Medulla oblongata (tissue), 1 donor: ENCODE measurements at regions not wholly inside any gene's neighbourhood (a gene's known extent, or its start where the extent isn't known, plus 50 kb on each side); places are given as distances from the start of the nearest gene placed in this dataset.
"Not testable (repeated sequence)": the region's sequence is repeated elsewhere in the genome, so short reads cannot be mapped to it uniquely, and the experiment has no call there.

Experiments
- DNase-seq: peaks from one replicate; pipeline ENCODE4 v3.0.0-alpha.2; 2015; ENCODE audit errors: extremely low spot score

DNA sequence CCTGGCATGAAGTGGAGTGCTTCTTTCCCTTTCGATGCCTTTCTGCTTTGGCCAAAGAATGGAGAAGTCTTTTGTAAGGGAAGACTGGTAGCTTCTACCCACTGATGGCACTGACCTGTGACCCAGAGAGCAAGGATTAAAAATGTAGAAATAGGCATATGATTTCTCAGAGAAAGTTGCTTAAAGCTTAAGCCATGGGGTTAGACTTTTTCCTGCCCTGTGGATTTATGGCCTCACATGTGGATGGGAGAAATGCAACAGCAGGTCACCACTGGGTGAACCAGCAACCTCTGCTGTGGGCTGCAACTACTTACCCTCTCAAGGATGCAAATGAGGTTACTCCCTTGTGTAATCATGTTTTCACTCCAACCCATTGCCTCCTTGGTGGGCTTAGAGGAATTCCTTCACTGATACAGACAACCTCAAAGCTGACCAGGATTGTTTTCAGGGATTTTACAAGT lies 86.7 kb upstream of the CDC42EP3 start:
- not testable (repeated sequence) for DNase-seq

DNA sequence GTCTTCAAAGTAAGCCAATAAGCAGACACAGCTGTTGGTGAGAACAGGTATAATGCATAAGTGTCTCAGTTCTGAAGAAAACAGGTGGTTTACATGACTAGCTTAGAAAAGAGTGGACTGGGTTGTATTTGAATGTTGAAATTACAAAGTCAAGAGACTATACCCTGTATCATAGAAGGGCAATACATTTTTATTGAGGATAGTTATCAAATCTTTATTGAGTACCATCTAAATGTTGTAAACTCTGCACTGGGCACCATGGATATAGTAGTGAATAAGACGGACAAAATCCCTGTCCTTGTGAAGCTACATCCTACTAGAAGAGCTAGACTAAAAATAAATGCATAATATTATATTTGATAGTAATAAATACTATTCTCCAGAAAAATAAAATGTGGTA lies 88.5 kb upstream of the CDC42EP3 start:
- not testable (repeated sequence) for DNase-seq

DNA sequence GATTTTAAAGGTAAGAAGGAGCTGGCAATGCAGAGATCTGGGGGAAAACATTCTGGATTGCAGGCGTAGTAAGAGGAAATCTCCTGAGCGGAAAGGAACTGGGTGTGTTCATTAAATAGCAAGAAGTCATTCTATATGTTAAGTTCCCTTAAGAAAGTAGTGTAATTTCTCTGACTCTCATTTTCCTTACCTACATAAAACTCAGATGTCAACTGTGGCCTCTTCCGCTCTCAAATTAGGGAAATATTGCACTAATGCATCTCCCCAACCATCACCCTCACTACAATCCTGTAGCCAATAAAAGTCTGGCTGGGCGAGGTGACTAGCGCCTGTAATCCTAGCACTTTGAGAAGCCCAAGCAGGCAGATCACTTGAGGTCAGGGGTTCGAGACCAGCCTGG lies 89.0 kb upstream of the CDC42EP3 start:
- no peak for DNase-seq

DNA sequence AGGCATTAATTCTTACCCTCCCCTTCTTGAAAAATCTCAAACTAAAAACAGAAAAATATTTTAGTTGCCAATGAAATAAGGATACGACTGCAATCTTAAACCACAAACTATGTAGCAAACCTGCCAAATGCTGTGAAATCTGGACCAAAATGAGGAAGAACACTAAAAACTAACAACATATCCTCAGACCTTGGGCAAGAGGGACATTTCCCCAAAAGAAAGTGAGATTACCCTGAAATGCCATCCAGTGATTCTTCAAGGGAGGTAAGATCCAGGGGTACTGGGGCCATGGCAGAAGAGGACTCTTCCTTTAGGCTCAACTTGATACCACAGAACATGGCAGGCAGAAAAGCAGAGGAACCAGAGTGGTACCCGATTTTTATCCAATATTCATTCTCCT lies 90.8 kb upstream of the CDC42EP3 start:
- not testable (repeated sequence) for DNase-seq

DNA sequence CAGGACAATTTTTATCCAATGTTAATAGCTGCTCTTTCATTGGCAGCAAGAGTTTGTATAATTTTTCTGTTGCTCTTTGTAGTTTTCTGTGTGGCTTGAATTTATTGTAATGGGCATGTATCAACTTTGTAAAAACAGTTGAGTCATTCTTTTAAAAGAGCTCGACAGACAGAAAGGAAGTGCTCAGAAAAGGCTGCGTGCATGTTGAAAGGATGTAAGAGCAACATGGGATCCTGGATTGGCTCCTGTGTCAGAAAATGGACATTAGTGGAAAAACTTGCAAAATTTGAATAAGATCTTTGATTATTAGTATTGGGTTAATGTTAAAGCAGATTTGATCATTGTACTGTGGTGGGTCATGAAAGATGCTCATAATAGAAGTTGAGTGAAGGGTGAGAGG lies 93.3 kb upstream of the CDC42EP3 start:
- DNase-seq, result no peak

DNA sequence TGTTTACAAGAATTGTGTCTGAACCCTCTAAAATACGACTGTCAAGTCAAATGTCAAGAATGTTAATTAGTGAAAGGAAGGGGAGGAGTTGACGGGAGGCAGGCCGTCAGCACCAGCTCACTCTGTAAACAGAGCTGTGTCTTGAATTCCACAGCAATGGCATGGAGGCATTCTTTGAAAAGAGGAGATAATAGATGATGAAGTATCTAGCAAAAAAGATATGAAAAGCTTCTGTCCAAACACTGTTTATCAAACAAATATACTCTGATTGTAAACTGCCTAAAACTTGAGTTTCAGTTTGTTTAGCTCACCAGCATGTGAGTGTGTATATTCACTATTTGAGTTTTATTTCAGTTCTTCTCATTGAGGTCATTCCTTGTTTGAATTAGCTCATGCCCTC lies 94.7 kb upstream of the CDC42EP3 start:
- DNase-seq, result no peak

DNA sequence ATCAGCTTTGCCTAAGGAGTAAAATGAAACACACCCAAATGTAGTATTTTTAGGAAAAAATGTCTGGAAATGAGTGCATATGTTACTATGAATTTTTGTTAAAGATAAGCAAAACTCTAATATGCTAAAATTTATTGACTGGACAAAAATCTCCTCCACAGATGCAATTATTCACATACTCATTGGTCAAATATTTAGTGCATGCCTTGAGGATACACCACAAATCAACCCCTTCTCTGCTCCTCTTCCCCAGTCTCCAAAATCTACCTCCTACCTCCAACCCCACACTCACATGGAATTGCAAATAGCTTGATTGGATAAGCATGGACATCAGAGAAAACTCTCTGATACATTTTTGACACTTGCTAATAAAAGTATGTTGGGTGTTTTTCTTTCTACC lies 95.6 kb upstream of the CDC42EP3 start:
- DNase-seq, result no peak

- DNase-seq, result peak; percentile 3
These were observed 96.8 kb upstream of the CDC42EP3 start for GRCh38 chr2:37767959-37768925.

DNA sequence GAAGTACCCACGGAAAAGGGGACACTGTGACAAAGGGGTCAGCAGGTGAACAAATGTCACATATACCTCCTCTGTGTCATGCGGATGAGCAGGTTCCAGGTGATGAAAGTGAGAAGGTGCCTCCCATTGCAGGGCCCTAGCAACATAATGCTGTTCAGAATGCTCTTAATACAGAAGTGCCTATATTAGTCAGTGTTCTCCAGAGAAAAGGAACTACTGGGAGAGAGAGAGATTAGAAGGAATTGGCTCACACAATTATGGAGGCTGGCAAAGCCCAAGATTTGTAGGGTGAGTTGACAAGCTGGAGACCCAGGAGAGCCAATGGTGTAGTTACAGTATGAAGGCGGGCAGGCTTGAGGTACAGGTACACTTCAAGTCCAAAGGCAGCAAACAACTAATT lies 98.1 kb upstream of the CDC42EP3 start:
- no peak for DNase-seq

DNA sequence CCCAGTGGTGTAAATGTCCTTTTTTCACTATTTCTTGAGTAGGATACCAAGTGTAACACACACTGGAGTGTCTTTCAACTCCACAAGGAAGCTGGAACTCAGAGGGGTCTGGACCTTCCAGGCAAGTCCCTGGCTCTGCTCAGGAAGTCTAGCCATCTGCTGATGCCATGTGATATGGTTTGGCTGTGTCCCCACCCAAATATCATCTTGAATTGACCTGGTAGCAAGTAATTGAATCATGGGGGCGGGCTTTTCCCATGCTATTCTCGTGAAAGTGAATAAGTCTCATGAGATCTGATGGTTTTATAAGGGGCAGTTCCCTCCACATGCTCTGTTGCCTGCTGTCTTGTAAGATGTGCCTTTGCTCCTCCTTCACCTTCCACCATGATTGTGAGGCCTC lies 99.4 kb upstream of the CDC42EP3 start:
- no peak for DNase-seq

DNA sequence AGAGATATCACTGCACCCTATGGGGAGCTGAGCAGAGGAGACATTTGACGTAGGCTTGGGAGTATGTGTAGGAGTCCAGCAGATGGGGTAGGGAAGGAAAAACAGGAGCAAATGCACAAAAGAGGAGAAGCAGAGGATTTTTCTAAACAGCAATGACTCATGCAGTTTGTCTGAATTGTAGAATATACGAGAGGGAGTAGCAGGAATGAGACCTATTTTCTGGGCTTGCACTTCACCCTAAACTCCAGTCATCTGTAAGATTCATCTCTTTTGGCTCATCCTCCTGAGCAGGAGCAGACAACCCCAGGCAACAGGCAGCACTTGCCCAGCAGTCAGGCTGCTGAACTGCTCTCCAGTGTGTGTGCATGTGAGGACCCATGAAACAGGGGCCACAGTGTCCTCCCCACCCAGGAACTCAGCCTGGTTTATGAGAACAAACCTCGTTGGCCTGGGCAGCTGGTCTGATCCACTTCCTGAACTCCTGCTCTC lies 100.2 kb upstream of the CDC42EP3 start:
- DNase-seq, result no peak

GRCh38 chr2:37773371-37774130 lies 102.1 kb upstream of the CDC42EP3 start:
- no peak for DNase-seq

GRCh38 chr2:37774171-37774944 lies 102.9 kb upstream of the CDC42EP3 start:
- DNase-seq, result not testable (repeated sequence)

GRCh38 chr2:37774976-37775907 lies 103.8 kb upstream of the CDC42EP3 start:
- DNase-seq, result no peak

- no peak for DNase-seq
These were observed 104.4 kb upstream of the CDC42EP3 start for GRCh38 chr2:37775908-37776250.

DNA sequence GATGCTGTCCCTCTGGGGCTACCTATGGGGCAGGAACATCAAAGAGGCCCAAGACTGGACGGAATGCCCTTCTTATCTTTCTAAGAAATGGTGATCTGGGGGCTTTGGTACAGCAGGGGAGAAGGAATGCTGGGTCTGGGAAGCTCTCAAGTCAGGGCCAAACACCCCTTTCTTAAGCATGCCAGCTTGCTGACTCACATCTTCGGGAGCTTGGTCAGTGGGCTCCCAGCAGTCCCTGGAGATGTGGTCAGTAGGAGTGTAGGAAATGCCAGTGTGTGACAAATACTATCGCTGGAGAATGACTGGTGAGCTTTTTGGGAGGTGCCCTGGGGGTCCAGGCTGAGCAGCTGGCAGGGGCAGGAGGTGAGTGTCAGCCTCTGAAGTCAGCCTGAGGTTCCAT lies 105.0 kb upstream of the CDC42EP3 start:
- DNase-seq, result no peak

GRCh38 chr2:37779139-37779538 lies 107.7 kb upstream of the CDC42EP3 start:
- DNase-seq, result no peak

GRCh38 chr2:37779611-37780386 lies 108.4 kb upstream of the CDC42EP3 start:
- DNase-seq, result no peak

DNA sequence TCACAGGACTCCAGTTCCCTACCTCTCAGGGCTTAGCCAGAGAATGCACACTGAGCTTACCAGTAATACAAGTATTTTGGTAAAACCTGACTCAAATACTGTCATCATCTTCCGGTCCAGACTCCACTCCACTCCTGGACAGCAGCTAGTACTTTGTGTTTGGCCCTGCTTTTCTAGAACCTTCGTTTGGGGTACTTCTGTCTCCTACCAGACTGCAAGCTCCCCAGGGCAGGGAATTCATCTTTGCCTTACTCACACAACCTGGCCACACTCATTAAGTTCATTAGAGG lies 108.9 kb upstream of the CDC42EP3 start:
- no peak for DNase-seq

- DNase-seq, result no peak
These were observed 109.6 kb upstream of the CDC42EP3 start for GRCh38 chr2:37781028-37781427.
